ENCODE measurements at regions not wholly inside any gene's neighbourhood (a gene's known extent, or its start where the extent isn't known, plus 50 kb on each side); places are given as distances from the start of the nearest gene placed in this dataset.

- Histone ChIP-seq H3K4me3 (replicated peaks in 1 of 3; ENCODE audit: insufficient read depth in 1 of 3, low read depth in 1 of 3, low read length in 3 of 3) (no peak overlapping the region), H3K9ac (replicated peaks; ENCODE audit: extremely low read depth, insufficient read depth, low read length) (no peak overlapping the region), H3K9me3 (replicated peaks; ENCODE audit: control insufficient read depth, insufficient read depth, low read length) (no peaks in the 10 kb centered on the region), H3K36me3 (ENCODE audit: control insufficient read depth in 2 of 2, extremely low read depth in 1 of 2, insufficient read depth in 2 of 2, low read length in 2 of 2) (no peaks in the 10 kb centered on the region), H3K27ac (ENCODE audit: insufficient read depth, low read depth, low read length) (no peak overlapping the region), H3K4me1 (ENCODE audit: control insufficient read depth, extremely low read depth, insufficient read depth, low read length) (peaks cover 5% of the 10 kb centered on the region), H3K79me2 (ENCODE audit: control insufficient read depth, insufficient read depth, low read length) (no peaks in the 10 kb centered on the region), H3K4me2 (ENCODE audit: insufficient read depth, low read length) (peak overlapping the region; percentile 32), H4K20me1 (replicated peaks; ENCODE audit: control insufficient read depth, extremely low read depth, insufficient read depth, low read length) (no peaks in the 10 kb centered on the region), H2AFZ (ENCODE audit: low read depth, low read length) (peak overlapping the region; percentile 63), H3K27me3 (ENCODE audit: control insufficient read depth in 2 of 2, insufficient read depth in 2 of 2, low read length in 2 of 2) (no peaks in the 10 kb centered on the region), H3K9me1 (replicated peaks; ENCODE audit: control insufficient read depth, extremely low read depth, insufficient read depth, low read length) (no peaks in the 10 kb centered on the region)
- ChIA-PET POLR2A (no interaction called here), CTCF (interaction anchor here (0.6 to 5.6 kb wide), 33 partner anchors 11 to 292 kb away, joined by 3 to 54 read pairs (median 4); partner anchors contain the start of gene ASAP2)
- BruUV-seq (replicated peaks) = no TSS peak
- TF ChIP-seq MAX (IDR thresholded peaks at IDR 0.05; ENCODE audit: insufficient read depth, insufficient read length) = no peak
- no peak for TF ChIP-seq MYC (IDR thresholded peaks at IDR 0.05; ENCODE audit: low read depth, low read length)
- TF ChIP-seq JUN (IDR thresholded peaks at IDR 0.05; ENCODE audit: borderline replicate concordance, insufficient read depth, insufficient read length, low read depth) = no peak
- TF ChIP-seq EZH2 (IDR thresholded peaks at IDR 0.05; ENCODE audit: borderline replicate concordance, low read depth, low read length, severe bottlenecking) = no peak
- no peak for TF ChIP-seq CTCF (IDR thresholded peaks at IDR 0.05; ENCODE audit: extremely low read depth in 1 of 2, insufficient read depth in 1 of 2, low read depth in 1 of 2, low read length in 2 of 2)
- no peak for TF ChIP-seq POLR2AphosphoS5 (IDR thresholded peaks at IDR 0.05; ENCODE audit: insufficient read depth, low read depth, low read length)
- no peak for TF ChIP-seq GATA2 (IDR thresholded peaks at IDR 0.05; ENCODE audit: insufficient read depth, insufficient read length, low read depth, low read length)
- no peak for TF ChIP-seq FOS (IDR thresholded peaks at IDR 0.05; ENCODE audit: borderline replicate concordance, insufficient read depth, low read length)
- no peak for FAIRE-seq
- intact Hi-C loops (cut with micrococcal nuclease) = loop anchor here (1.0 to 5.0 kb wide), 5 partner anchors 35 to 329 kb away; partner anchors contain the start of gene IAH1
- no peak for DNase-seq (ENCODE audit: low read depth, low spot score)
- dilution Hi-C loops (cut with MboI; ENCODE audit: extremely low pct_ligation_motif_present, low sequenced_read_pairs) = no loop called here
Measured at GRCh38 chr2:9143264-9143815, 63.3 kb upstream of the ASAP2 start.
